Ureter (tissue), 1 donor: ENCODE measurements at regions not wholly inside any gene's neighbourhood (a gene's known extent, or its start where the extent isn't known, plus 50 kb on each side); places are given as distances from the start of the nearest gene placed in this dataset.
"Not testable (repeated sequence)": the region's sequence is repeated elsewhere in the genome, so short reads cannot be mapped to it uniquely, and the experiment has no call there.

Source experiments
- DNase-seq: peaks from one replicate; pipeline ENCODE4 v3.0.0-alpha.2; 2020; ENCODE audit warnings: low spot score
- donor health status: DM: yes; HTN: yes; CAD: no.

DNA sequence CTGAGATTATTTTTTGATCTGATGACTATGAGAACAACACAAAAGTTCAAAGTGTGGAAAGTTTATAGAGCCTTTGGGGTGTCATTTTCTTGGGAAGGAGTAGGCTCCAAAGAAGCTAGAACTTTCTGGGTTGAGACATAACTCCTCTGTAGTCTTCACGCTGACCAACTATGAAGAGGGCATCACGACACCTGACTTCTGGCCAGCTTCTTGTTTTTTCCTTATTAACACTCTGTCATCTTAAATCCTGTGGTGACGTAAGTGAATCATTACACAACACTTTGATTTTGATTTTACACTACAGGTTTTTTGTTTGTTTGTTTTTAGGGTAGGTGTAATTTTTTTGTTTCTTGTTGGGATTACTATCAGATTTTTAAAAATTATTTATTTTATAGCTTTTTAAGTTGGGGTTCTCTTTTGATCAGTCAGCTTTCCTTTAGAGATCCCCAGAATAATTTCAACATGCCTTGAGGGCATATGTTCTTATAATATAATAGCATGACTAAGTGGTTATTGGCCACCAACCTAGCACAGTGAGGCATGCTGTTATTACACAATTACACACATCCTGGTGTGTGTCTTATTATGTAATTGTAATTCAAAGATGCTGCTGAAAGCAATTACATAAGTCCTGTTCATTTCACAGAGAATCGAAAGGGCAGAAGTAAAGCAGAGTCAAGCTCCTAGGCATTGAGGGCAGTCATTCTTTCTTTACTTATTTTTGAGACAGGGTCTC, 281.6 kb upstream of the NOTCH2NLA start:
- not testable (repeated sequence) for DNase-seq

DNA sequence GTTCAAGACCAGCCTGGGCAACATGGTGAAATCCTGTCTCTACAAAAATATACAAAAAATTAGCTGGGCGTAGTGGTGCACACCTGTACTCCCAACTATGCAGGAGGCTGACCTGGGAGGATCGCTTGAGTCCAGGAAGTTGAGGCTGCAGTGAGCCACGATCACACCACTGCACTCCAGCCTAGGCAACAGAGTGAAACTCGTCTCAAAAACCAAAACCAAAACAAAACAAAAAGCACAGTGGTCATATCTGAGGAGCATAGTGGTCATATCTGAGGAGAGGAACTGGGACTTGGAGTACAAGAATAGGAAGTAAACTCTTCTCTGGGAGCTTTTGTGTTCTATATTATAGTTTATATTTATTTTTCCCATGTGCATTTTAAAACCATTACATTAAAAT, 275.3 kb upstream of the NOTCH2NLA start:
- DNase-seq, result not testable (repeated sequence)

DNA sequence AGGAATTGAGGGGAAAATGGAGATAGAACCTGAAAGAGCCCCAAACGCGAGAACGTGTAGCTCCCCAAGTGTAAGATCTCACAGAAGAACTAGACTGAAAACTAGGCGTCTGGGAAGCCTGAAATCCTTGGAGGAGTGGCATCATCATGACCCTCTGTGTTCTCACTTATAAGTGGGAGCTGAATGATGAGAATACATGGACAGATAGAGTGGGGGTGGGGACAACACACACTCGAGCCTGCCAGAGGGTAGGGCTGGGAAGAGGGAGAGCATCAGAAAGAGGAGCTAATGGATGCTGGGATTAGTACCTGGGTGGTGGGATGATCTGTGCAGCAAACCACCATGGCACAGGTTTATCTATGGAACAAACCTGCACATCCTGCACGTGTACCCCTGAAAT, 258.7 kb upstream of the NOTCH2NLA start:
- not testable (repeated sequence) for DNase-seq

DNA sequence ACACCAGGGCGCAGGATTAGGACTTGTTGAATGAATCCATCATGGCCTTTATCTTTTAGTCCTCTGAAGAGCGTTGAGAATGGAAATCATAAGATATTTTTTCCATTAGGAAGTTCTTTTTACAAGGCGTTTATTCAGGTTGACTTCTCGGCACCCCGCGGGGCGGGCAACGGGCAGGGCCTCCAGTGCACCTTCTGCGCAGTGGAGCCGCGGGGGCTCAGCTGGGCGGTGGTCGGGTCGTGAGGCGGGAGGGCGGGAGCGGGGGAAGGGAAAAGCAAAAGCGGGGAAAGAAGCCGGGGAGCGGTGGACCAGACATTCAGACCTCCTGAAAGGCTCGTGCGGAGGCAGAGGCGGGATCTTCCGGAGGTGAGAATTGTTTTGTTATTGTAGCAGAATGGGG, 258.3 kb upstream of the NOTCH2NLA start:
- not testable (repeated sequence) for DNase-seq

DNA sequence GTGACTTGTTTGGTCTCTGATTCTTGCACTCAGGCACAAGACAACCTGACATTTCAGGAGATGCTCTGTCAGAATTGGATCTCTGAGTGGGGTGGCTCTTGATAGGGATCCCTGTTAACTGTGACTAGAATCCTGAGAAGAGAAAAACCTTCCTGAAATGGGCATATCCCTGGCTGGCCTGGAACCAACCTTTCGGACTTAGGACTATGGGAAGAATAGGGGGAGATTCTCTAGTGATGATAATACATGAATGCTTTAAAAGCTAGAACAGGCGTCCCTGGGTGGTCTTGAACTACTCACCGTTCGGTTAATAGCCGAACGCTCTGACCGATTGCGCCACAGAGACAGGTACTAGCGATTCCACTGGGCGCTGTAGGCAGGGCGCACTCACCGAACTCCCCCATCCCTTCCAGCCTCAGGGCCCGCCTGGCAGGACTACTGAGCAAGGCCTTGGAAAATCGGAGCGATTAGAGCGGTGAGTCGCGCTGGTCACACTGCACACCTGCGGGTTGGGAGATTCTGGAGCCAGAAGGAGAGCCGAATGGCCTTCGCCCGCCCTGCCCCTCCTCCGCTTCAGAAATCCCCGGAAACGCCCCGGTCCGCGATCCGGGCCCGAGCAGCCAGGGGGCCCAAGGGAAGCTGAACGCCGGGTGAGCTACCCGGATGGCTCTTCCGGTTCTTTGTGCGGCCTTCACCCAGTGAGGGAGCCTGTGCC, 257.6 kb upstream of the NOTCH2NLA start:
- peak; percentile 48 for DNase-seq

DNA sequence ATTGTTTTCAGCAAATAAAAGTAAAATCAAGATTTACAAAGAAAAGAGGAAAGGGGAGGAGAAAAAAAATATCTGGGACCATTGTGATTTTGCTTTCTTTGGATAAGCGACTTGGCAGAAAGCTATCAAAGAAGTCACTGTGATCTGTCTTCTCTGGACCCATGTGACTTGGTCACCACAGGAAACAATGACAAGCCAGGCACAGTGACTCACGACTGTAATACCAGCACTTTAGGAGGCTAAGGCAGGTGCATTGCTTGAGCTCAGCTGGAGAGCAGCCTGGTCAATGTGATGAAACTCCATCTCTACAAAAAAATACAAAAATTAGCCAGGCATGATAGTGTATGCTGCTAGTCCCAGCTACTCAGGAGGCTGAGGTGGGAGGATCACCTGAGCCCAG, 255.4 kb upstream of the NOTCH2NLA start:
- not testable (repeated sequence) for DNase-seq

DNA sequence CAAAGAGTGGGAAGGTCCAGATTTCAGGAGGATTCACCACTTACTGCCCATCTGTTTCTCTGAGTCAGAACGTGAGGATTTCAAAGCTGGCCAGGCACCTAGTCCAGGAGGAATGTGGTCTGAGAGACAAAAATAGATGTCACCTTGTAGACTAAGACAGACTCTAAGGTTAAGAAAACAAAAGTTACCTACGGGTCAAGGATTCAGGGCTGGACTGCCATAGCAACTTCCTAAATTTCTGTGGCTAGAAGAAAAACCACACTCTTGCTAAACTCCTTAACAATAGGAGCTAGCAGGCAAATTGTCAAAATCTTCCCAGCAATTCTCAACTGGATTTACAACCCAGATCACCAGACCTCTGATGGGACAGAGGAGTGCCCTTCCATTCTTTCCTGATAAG, 250.4 kb upstream of the NOTCH2NLA start:
- DNase-seq, result not testable (repeated sequence)

DNA sequence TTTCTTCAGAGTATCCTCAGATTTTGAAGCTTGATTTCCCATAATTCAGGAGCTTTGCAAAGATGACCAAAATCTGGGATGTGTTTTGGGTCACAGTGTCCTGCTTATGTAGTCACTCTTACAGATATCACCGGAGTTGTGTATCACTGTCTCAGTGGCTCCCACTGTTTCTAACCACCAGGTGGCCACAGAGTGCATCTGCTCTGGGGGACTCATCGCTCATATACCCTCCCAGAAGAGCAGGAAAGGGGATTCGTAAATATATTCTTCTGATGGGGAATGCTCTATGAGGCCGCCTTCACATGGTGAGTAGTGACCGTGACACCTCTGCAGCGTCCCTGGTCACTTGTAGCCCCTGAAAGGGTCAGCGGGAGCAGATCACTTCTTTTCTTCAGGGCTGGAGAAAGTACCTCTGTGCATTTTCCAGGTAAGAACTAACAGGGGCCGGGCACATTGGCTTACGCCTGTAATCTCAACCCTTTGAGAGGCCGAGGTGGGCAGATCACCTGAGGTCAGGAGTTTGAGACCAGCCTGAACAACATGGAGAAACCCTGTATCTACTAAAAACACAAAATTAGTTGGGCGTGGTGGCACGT, 249.4 kb upstream of the NOTCH2NLA start:
- not testable (repeated sequence) for DNase-seq

DNA sequence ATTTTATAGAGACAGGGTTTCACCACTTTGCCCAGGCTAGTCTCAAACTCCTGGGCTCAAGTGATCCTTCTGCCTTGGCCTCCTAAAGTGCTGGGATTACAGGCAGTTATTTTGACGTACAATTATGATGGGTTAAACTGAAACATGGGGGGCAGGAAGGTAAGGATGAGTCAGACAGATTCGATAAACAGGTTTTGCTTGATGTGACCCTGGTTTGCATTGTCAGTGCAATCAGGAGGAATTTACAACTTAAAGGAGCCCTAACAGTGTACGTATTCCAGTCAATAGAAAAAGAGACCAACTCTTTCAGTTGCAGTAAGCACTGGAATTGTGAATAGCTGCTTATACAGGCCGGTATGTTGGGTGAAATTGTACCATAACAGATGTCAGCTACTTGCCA, 246.3 kb upstream of the NOTCH2NLA start:
- not testable (repeated sequence) for DNase-seq

DNA sequence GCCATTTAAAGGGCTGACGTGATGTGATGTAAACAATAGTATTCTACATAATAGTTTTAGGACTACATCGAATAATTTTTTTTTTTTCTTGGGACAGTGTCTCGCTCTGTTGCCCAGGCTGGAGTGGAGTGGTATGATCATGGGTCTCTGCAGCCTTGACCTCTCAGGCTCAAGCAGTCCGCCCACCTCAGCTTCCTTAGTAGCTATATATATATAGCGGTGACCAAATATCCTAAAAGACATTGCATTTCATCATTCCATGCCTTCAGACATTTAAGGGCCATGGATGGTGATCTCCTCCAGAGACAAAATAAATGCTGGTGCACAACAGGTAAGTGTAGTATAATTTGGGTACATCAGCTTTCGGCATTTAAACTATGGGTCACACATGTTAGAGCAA, 245.4 kb upstream of the NOTCH2NLA start:
- DNase-seq, result not testable (repeated sequence)

DNA sequence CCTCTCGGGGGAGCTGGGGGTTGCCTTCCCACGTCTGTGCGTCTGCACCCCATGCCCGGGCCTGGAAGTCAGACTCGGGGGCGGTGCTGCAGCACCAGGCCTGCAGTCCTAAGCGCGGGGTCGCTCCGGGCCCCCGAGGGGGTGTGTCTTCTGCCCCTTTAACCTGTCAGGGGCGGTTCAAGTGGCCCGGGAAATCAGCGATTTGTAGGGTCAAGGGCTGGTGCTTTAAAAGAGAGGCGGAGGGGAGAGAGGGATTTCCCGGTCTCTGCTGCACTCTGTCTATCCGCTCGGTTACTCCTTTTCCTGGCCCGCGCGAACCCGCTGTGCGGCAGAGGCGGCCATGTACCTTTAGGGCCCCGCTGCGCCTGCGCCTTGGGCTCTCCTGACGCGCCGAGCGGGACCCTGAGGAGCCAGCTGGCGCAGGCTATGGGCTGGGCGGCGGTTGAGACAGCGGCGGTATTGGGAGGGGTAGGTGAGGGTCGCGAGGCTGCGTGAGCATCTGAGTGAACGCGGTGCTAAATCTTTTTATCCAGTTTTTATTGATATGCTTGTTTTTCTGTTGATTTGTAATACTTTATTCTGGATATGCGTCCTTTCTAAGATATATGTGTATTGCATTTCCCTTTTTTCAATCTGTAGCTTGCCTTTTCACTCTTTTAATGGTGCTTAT, 243.5 kb upstream of the NOTCH2NLA start:
- peak; percentile 59 for DNase-seq

DNA sequence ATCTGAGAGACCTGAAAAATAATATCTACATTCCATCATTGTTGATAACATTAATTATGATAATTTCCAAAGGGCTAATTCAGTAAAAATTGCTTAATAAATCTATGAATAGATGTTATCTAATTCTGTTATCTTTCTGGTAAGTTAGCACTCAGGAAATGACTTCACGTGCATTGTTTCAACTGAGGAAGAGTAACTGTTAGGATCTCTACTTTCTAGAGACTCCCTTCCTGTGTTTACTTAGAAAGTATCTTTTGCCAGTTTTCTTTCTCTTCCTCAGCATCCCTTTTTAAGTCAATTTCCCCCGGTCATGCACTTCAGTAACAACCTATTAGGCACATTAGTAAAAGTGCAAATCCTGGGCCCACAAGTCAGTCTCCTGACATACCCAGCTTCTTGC, 231.1 kb upstream of the NOTCH2NLA start:
- DNase-seq, result not testable (repeated sequence)

DNA sequence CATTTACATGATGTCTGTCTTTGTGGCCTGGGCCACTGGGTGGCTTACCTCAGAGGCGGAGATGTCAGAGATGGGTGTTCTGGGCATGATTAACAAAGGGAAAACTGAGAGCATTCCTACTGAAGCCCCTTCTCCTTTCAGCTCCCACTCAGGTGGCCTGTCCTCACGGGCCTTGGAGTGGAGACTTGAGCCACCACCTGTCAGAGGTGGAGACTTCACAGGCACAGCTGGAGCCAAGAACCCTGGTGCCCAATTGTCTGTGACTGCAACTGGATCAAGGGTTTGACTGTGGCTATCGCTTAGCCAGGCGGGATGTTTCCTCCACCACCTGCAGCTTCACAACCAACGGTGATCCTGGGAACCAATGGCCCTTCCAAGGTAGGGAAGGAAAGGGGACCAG, 230.5 kb upstream of the NOTCH2NLA start:
- not testable (repeated sequence) for DNase-seq

DNA sequence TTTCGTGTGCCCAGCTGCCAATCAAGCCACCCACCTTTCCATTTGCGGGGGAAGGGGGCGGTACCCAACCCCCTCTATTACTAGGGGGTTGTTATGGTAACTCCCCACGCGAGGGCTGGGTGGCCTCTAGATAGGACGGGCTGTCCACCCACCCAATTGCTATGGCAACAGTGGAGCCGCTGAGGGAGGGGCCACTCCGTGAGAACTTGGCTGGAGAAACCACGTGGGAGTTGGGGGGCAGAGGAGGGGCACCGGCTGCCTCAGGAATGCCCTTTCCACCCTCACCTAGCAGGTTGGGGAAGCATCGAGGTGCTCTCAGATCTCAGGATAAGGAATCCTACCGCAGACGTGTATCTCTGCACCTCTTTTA, 220.0 kb upstream of the NOTCH2NLA start:
- DNase-seq, result not testable (repeated sequence)

DNA sequence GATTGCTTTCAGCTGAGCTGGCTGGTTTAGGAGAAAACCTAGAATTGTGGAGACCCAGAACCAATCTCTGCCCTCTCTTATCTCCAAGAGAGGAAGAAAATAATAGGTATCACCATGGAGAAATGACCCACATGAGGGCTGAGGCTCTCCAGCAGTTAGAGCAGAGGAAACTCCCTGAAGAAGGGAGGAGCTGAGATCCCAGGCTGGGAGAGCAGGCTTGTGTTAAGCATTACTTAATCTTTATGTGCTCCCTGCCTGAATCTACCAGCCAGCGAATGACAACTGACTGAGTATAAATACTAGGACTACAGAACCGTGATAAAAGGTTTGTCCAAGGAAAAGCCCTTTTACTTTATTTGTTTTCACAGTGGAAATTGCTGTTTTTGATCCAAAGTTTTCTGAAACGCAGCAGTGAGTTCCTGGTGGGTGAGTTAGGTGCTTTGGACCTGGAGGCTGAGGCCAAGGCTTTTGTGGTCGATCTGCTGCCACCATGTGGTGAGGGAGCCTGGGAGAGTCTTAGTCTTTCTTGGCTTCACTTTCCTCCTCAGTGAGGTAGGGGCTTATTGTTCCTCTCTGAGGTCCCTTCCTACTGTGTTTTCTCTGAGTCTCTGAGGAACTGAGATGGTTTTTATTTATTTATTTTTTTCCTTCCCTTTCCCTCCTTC, 219.5 kb upstream of the NOTCH2NLA start:
- DNase-seq, result peak; percentile 52

DNA sequence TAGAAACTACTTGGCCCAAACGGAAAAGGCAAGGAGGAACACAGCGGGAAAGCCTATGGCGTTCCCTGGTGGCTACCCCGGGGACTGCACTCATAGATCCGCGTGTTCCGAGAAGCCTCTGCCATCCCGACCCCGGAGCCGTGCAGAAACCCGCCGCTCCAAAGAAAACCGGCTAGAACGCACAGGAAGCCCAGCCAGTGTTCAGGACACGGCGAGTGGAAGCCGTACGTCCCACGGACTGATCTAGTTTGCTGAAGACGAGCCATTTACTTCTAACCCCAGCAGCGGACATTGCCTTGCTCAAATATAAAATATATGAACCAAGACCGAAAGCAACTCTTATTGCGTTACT, 215.0 kb upstream of the NOTCH2NLA start:
- DNase-seq, result not testable (repeated sequence)

DNA sequence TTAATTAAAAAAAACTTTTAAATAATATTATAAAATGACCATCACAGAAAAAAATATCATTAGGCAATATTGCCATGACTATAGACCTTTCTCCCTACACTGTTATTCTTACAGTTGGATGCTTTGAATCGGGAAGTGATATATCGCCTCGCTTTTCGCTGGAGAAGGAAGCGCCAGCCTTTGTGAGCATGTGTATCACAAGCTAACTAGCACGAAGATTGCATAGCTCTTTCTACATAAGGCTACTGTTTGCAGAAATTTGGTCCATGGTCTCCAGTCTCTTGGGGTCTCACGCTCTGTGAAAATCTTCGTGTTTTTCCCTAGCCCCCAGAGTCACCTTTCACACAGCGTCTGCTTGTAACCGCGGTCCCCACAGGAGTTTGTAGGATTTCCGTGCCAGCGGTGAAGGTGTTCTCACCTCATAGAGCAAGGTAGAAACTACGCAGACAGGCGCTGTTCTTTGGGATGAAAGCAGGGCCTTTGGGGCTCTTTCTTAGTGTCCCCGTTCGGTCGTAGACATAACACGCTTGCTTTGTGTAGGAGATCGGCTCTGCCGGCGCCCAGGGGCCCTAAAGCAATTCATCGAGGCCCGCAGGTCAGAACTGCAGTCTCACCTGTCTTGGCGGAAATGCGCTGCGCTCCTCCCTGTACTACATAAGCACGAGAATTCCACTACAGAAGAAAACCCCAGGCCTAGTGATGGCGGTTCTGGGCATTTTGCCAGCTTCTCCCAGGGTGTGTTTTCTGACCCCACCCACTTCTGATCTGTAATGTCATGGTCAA, 214.5 kb upstream of the NOTCH2NLA start:
- DNase-seq, result not testable (repeated sequence)

DNA sequence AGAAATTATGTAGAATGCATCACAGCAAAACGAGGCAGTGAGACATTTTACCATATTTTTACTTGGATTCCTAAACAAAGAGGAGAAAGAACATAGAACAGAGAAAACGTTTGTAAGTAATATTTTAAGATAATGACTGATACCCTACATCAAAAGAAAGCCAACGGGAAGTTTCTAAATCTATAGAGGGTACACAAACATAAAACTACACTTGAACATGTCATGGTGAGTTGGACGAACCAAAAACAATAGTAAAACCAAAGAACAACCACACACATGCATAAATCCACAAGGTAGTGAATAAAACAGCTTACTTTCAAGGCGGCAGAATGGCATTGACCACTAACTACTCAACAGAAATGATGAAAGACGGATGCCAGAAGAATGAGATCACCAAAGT, 209.7 kb upstream of the NOTCH2NLA start:
- DNase-seq, result not testable (repeated sequence)

DNA sequence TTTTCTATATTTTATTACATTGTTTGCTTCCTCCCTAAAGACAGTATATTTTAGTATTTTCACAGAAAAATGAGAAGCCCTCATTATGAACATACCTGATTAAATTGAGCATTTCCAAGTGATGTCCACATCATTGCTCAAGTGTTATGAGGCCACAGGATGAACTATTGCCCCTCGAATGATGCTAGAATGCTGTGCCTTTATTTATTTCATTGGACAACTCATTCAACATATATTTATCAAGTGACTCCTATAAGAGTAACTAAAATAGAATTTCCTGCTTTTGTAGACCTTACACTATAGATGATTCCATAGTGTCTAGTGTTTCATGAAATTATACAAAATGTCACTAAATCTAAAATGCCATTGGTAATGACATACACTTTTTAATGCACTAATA, 187.8 kb upstream of the NOTCH2NLA start:
- not testable (repeated sequence) for DNase-seq

DNA sequence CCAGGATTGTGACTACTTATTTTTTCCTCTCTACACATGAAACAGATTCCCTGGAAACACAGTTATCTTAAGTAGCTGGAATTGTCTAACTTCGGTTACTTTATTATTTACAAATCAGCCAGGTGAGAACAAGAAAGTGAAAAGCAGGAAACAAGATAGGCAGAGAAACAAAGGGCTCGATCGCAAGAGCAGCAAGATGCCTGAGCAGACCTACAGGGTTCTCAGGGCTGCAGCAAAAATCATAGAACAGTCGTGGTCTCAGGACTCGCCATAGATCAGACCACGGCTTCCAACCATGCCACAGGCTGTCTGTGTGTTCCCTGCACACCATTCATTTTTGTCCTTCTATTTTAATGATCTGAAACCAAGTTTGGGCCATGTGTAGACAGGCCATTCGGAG, 186.2 kb upstream of the NOTCH2NLA start:
- DNase-seq, result not testable (repeated sequence)

DNA sequence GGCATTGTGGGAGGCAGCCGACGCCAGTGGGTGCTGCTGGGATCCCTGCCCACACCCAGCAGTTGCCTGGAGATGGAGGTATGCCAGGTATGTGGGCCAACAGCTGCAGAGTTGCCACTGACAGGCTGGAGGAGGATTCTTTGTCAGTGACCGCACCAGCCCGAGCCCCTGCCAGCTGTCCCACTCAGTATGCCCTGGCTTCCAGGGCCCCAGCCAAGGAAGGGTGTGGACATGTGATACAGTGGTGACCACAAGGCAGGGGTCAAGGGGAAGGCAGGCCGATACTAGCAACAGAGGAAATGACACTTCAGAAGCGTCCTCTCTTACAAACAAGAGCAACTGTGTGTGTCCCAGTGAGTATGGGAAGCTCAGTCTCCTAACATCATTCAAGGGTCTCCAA, 185.1 kb upstream of the NOTCH2NLA start:
- peak; percentile 44 for DNase-seq
